Ureter (tissue), 1 donor: ENCODE measurements at regions not wholly inside any gene's neighbourhood (a gene's known extent, or its start where the extent isn't known, plus 50 kb on each side); places are given as distances from the start of the nearest gene placed in this dataset.

ENCODE experiments used
- DNase-seq: peaks from one replicate; pipeline ENCODE4 v3.0.0-alpha.2; 2020; ENCODE audit warnings: low spot score
- donor health status: DM: yes; HTN: yes; CAD: no.

DNA sequence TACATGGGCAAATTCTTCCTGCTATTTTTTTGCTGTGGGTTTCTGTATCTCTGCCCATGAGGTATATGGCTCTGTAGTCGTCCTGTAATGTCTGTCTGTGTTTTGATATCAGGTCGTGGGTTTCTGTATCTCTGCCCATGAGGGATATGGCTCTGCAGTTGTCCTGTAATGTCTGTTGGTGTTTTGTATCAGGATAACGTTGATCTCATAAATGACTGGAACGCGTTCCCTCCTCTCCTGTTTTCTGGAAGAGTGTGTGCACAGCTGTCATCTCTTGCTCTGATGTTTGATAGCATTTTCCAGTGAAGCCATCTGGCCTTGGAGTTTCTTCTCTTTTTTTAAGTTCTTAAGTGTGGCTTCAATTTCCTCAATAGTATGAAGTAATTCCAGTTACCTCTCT lies 57.2 kb downstream of the SOX1 start:
- DNase-seq, result no peak

DNA sequence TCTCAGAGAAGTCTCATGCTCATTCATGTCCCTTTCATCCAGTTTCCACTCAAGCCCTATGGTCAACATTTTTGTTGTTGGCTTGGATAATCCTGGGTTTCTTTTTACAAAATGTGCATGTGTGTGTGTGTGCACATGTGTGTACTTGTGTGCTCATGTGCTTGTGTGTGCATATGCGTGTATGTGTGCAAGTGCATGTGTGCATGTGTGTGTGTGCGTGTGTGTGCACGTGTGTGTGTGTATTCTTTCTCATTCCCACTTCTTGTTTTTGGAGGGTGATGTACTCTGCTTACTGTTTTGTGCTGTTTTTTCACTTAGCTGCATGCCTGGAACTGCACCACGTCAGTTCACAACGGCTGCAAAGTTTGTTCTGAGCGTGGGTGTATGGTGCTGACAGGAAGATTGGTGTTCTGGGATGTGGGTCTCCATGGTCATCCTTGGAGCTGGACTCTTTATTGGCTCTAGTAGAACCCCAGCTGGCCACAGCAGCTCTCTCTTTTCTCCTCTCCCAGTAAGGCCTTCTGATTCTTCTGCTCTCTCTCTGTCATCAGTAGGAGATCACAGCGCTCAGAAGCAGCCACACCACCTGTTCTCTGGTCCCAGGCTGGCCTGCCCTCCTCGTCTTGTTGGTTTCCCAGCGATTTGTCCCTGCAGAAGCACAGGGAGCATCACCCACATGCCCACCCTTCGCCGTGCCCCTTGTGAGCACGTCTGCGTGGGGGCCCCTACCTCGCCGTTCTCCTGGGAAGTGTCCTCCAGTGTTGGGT lies 60.8 kb downstream of the SOX1 start:
- DNase-seq, result no peak

DNA sequence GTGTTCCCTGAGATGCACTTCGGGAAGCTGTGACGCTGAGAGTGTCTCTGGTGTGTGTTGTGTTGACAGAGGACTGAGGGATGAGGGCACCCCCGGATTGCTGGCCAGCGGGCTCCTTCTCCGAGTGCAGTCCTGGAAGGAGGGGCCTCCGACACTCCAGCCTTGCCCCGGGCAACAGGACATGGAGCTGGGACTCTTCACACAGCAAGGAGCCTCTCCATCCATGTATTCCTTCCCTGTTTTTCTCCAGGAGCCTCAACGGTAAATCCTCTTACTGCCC lies 61.3 kb downstream of the SOX1 start:
- DNase-seq, result no peak

DNA sequence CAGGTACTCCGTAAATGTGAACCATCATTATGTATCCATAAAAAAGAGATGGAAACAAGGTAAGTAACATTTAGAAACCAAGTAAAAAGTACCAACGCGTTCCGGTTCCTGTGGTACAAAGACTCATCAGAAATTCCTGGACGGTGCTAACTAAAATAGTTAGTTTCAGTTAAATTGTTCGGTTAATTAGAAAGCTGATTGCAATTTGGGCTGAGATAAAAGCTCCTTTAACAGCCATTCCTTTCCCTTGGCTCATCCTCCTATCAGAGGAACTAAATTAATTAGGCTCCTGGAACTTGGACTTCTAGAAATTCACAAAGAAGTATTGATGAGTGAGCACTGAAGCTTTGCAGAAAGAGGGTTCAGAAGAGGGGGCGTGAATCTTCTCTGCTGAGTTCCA lies 63.5 kb downstream of the SOX1 start:
- DNase-seq, result no peak

DNA sequence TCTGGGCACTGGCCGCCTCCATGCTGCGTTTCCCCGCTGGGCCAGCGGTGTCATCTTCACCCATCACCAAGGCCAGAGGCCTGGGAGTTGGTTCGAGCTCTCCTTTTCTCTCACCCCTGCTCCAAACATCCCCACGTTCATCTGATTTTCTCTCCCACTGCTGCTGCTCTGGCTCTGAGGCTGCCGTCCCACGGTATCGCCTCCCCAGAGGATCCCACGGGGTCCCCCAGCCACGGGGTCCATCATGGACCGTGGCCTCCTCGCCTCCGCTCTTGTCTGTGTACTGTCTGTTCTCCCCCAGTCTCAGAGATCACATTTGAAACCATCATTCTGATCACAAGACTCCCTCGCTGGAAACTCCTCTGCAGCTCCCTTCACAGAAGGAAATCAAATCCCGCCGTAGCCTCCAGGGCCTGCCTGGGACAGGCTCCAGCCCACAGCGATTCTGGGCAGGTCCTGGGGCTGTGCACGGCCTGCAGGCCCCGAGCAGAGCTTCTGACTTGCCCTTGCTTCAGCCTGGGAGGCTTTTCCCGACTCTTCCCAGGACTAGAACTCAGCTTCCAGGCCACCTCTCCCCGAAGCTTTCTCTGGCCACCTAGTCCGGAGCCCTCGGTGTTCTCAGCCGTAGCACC lies 64.2 kb downstream of the SOX1 start:
- no peak for DNase-seq

DNA sequence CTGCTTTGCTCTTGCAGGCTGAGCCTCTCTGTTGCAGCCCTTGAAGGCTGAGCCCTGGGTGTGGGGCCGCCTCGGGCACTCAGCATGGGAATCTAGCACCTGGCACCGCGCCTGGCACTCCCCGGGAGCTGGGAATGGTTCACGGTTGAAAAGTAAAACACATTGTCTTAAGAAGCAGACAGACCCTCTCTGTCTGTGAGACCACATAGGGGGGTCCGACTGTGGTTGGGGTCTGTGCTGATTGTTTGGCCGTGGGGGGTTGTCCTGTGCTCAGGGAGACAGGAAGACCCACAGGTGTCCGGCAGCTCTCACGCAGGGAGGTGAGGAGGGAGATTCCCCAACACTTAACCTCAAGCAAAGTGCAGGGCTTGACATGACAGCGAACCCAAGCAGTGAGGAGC lies 64.8 kb downstream of the SOX1 start:
- DNase-seq, result no peak

DNA sequence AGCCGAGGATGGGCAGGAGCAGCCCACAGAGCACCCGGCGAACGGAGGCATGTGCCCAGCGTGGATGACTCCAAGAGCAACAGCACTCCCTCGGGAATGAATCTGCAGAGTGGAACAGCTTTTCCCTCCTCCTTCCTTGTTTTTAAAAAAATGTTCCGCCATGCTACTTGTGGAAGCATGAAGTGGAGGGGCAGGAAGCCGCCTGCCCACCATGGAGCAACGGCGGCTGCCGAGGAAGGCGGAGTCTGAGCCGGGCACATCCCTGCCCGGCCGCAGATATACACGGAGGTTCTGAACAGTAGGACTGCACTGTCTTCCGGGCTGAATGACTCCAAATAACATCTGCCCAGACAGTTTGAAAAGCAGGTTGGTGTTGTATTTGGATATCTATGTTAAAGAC lies 65.2 kb downstream of the SOX1 start:
- DNase-seq, result no peak

DNA sequence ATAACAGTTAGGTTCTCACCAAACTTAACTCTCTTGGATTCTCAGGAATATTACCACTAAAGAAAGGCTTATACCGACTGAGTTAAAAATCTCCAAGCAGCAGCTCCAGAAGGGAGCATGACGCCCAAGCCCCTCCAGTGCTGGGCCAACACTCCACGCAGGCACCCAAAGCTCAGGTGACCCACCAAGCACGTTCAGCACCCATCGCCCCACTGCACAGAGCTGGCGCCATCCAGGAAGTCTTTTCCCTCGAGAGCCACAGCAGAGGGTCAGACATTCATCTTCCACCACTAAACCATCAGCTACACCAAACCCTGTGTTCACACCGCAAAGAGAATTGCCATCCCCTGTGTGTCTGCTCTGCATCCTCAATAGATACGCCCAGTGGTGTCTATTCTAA lies 65.7 kb downstream of the SOX1 start:
- peak; percentile 32 for DNase-seq

DNA sequence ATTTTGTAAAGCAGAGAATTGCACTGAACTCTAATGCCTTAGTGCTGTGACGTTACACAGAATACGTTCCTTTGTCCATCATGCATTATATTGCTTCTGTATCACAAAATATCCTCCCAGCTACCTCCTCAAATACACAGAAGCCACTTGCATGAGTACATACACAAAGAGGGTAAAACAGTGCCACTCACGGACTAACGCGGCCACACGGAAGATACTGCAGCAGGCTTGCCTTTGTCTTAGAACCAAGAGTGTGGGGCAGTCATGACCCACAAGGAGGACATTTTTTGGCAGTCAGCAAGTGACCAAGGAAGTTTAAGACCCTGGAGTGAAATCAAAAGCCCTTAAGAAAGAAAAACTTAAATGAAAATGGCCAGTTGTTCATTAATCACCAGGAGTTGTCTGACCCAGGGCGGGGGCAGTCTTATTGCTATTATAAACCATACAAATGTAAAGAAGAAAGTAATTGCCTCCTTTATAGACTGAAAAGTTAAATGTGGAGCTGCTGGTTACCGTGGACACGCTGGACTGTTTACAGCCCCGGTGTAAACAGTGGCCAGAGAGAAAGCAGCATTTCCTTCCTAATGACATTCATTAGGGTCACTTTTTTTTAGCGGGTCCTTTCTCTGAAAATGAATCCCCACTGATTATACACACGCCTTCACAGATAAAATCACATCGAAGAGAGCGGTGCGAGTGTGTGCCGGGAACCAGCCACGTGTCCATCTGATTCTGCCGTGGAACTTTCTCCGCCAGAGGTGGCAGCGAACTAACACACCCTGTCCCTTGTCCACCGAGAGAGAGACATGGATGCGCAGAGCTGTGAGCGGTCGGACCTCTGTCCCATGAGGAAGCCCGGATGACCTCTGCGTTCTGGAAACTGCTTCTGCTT lies 66.8 kb downstream of the SOX1 start:
- no peak for DNase-seq

DNA sequence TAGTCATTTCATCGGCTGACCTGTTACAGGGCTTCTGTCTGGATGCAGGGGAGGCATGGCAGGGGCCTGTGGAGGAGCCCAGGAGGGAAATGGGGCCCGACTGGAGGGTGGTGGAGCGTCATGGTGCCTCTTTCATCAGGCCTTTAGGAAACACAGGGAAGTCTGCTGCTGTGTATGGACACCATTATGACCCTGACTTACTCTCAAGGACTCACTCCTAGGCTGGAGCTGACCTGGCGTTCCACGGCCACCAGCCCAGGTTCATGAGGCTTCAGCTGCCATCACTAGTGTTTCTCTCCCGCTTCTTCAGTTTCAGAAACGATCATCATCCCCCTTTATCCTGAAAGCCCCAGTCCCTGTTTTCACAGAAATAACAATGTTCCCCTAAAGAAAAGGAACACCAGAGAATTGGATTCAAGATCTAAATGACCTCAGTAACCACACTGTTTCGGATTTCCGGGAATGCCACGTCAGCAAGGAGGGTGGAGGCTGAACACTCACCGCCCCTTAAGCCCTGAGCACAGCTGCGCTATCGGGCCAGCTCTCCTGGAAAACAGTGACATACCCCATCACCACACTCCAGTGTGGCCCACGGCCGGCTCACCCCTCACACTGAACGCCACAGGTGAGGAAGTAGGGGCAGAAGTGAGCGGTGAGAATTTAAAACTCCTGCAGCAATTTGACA lies 67.6 kb downstream of the SOX1 start:
- peak; percentile 19 for DNase-seq

DNA sequence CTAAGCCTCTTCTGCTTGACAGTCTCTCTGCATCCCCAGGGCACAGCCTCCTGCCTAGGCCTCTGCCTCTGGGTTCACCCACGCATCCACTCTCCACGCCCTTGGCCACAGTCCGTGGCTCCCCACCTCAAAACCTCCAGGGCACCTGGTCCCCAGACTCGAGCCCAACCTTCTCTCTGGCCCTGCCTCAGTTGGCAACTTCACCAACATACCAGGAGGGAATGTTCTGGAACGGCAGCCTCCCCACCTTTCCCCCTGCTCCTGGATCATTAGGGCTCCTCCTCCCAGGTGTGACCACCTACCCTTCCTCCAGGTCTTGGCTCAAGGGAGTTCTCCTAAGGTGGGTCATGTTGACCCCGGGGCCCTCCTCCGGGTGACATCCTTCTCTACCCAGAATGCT lies 69.1 kb downstream of the SOX1 start:
- DNase-seq, result no peak

DNA sequence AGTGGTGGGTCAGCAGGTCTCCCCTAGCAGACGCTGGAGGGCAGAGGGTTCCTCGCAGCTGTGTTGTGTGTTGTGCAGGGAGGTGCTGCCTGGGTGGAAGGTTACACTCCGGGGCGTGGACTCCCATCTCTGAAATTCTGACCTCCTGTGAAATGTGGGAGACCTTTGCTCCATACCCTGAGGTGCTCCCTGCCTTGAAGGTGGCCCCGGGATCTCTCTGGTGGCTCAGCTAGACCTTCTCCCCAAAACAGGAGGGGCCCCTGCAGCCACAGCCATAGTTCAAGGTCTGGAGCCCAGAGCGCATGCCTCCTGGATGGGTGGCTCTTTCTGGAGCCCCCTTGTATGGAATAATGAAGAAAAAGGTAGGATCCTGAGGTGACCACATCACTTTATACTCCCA lies 70.2 kb downstream of the SOX1 start:
- no peak for DNase-seq

DNA sequence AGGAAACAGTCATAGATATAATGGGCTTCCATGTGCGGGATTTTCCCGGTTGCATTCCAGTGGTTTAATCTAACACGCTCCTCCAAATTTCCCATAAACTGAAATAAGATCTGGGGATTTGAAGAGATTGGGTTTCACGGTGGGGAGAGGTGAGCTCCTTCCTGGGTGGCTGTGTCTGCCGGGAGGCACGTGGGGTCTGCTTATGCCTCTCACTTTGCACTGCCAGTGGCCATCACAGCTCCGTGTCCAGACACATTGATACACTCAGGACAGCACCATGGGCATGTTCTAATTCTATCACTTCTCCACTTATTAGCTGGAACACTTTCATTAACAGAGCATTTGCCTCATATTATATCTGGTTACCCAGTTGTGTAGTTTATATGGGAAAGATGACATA lies 73.4 kb downstream of the SOX1 start:
- DNase-seq, result no peak

DNA sequence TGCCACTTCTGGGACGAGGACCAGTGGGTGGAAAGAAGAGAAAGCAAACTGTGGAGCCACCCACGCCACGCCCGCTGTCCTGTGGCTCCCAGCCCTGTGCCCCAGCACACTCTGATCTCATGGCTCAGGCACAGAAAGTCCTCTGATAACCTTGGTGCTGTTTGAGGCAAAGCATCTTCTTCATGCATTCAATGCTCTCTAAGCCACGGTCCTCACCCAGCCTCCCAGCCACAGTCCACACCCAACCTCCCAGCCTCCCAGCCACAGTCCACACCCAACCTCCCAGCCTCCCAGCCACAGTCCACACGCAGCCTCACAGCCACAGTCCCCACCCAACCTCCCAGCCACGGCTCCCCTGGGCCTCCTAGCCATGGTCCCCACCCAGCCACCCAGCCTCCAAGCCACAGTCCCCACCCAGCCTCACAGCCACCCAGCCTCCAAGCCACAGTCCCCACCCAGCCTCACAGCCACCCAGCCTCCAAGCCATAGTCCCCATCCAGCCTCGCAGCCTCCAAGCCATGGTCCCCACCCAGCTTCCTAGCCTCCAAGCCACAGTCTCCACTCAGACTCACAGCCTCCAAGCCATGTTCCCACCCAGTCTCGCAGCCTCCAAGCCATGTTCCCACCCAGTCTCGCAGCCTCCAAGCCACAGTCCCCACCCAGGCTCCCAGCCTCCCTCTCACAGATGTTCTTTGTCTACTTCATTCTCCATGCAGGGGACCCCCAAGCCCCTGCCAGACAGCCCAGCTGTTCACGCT lies 74.9 kb downstream of the SOX1 start:
- no peak for DNase-seq

DNA sequence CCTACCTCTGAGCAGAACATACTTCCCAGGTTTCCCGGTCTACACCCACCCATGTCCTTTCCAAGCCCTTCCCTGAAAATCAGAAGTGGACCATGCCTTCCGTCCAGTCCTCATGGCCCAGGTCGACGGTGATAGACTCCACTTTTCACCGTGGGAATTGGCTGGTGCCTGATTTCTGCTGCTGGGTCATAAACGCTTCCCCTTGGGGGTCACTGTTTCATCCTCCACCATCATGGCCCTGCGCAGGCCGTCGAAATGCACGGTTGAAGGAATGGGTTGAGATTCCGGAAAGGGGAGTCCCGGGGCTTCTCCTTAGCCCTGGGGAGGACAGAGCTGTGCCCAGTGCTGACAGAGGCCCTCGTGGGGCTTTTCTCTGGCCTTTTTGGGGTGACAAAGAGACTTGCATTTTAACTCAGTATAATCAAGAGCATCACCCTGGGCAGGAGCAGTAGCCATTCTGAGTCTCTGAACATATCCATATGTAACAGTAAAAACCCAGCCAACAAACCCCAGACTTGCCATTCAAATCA lies 75.5 kb downstream of the SOX1 start:
- DNase-seq, result no peak

DNA sequence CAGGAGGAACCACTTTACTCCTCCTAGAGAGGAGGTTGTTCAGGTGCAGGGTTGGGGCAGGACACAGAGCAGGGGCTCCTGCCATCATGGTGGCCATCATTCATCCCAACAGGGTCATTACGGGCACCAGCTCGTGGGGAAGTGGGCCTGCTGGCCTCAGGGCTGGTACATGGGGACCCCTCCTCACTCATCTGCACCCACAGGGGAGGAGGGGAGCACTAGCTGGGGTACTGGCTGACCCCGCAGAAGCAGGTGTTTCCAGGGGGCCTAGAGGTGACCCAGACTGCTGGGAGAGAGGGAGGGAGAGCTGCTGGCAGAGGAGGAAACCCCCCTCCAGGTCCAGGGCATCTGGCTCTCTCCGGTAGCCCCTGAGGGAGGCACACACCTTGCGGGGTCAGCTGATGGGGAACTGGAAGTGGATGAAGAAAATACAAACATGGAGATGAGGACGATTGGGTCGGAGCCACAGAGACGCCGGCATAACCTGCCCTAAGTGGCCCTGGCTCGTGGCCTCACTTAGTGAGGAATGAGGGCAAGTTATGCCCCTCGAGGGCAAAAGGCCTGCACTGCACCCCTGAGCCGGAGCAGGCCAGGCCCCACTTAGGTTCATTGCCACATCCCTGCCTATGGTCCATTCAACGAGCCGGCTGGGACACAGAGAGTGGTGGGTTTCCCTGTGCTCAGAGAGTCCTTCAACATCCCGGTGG lies 76.2 kb downstream of the SOX1 start:
- no peak for DNase-seq

DNA sequence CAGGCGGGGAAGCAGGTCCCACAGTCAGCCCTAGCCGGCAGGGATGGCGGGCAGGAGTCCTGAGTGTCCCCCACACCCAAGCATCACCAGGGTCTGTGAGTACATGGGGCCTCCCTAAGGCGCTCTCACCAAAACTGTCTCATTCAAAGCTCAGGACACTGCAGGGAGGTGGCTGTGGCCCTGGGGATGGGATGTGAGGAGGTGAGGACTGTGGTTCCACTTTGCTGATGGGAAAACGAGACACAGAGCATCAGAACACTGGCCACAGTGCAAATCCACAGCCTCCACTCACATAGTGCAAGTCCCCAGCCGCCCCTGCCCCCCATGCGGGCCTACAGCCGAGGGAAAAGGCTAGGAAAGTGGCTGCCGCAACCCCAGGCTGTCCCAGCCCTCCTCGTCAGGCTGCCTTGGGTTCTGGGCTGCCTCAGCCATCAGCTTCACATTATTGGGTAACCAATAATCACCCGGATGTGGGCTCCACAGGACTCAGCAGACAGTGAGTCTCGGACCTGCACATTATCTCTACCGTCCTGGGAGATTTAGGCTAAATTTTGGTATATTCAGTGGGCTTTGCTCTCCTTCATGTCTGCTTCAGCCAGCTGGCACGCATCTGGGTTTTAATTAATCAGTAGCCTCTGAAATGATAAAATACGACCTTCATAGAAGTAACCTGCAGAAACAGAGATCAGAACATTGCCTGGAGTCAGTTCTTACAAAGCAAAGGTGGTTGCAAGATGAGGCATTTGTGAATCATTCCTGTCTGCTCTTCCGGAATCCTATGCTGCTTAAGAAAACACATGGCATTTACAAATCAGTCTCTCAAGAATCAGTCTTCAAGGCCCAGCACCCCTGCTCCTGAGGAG lies 77.0 kb downstream of the SOX1 start:
- DNase-seq, result no peak

DNA sequence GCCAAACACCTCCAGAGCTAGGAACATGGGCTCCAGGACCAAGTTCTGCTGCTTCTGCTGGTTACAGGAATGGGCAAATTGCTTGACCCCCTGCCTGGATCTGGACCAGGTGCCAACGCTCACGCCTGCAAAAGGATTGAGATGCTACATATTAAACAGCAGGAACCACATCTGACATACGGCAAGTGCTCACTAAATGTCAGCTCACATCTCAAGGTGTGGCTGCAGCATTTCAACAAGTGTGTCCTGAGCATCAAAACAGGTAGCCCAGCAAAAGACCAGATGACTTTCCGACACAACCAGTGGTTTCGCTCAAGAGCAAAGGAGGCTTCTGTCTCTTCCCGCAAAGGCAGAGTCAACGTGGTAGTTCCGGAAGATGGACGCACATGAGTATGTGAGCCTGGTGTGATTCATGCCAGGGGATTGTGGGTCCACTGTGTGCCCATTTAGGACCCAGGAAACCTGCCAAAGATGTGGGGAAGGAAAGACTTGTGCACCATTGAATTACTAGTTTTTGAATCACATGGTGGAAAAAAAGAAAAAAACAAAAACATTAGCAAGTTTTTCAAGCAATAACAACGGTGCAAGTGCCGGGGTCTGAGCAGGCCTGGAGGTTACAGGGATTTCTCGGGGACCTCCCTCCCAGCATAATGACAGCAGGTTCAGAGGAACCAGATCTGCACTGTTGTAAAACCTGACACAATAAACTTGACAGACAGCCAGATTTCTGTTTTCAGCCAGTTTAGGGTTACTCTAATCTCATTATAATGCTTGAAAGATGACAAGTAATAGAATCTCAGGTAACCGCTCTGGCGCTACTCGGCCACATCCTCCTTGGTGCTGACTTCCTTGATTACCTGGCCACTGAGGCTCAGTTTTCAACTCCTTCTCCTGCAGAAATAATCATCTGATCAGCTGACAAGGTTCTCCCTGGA lies 77.9 kb downstream of the SOX1 start:
- no peak for DNase-seq
